ENCODE measurements at regions not wholly inside any gene's neighbourhood (a gene's known extent, or its start where the extent isn't known, plus 50 kb on each side); places are given as distances from the start of the nearest gene placed in this dataset.
"Not testable (repeated sequence)": the region's sequence is repeated elsewhere in the genome, so short reads cannot be mapped to it uniquely, and the experiment has no call there.

DNA sequence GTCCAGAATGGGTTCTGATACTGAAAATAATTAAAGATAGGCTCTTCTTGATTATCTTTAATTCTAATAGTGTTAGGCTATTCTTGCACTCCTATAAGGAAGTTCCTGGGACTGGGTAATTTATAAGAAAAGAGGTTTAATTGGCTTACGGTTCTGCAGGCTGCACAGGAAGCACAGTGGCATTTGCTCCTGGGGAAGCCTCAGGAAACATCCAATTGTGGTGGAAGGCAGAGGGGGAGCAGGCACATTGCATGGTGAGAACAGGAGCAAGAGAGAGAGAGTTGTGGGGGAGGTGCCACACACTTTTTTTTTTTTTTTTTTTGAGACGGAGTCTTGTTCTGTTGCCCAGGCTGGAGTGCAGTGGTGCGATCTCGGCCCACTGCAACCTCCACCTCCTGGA, 540.3 kb downstream of the RFPL4B start:
- DNase-seq: not testable (repeated sequence)

DNA sequence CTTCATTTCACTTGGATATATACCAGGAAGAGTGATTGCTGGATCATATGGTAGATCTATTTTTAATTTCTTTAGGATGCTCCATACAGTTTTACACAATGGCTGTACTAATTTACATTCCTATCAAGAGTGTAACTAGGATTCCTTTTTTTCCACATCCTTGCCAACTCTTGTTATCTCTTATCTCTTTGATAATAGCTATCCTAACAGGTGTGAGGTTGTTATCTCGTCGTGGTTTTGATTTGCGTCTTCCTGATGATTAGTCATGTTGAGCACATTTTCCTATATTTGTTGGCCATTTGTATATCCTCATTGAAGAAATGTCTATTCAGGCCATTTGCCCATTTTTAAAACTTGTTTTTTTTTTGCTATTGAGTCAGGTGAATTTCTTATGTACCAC, 552.4 kb downstream of the RFPL4B start:
- DNase-seq: no peak

DNA sequence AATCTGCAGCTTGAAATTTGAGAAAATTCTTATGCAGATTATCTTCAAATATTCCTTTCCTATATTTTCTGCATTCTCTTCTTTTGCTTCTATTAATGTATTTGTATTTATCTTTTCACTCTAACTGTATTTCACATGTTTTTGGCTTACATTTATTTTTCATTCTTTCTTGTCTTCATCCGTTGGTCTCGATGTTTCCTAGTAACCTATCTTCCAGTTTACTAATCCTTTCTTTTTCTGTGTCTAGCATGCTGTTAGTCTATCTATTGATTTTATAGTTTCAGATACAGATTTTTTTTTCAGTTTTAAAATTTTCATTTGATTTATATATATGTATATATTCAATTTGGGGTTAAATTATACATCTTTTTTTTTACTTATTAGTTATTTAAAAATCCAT, 556.2 kb downstream of the RFPL4B start:
- DNase-seq: no peak

DNA sequence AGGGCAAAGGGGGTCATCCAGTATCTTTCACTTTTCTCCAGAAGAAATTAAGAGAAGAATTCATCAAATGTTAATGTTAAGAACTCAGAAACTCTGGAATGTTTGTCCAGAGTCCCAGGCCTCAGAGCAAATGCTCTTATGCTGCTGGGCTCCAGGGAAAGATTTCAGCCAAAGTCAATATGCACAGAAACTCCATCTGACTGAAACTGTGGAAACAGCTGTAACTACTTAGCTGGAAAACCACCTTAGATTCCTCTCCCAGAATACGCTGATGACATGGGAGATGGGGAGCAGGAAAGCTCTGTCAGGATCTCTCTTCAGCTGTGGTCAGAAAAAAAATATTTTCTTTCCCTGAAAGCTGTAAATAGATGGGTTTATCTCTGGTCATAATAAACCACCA, 559.6 kb downstream of the RFPL4B start:
- no peak for DNase-seq

DNA sequence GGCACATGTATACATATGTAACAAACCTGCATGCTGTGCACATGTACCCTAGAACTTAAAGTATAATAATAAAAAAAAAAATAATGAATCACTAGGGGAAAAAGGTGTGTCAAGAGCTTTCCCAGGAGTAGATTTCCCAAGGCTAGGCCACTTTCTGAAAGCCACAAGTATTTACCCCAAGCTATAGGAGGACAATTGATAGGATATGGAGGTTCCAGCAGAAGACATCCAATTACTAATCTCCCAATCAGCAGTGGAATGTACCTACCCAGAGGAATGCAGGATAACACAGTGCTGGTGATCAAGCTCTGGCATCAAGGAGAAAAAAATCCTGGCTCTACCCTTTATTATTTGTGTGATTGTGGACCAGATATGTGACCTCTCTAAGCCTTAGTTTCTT, 562.7 kb downstream of the RFPL4B start:
- no peak for DNase-seq

DNA sequence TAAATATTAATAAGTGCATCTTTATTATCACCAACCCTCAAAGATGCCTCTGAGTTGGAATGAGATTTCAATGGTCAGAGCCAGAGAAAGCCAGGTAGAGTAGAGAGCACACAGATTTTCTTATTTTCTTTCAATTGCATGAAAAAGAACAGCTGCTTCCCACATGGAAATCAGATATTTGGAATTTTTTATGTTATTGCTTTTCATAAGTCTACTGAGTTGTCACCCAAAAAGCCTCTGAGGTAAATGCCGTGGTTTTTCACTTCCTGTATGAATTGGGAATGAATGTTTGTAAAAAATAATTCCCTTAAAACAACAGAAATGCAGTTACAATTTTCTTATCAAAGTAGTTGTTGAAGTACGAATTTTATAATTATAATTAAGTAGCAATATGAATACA, 563.1 kb downstream of the RFPL4B start:
- DNase-seq: no peak

DNA sequence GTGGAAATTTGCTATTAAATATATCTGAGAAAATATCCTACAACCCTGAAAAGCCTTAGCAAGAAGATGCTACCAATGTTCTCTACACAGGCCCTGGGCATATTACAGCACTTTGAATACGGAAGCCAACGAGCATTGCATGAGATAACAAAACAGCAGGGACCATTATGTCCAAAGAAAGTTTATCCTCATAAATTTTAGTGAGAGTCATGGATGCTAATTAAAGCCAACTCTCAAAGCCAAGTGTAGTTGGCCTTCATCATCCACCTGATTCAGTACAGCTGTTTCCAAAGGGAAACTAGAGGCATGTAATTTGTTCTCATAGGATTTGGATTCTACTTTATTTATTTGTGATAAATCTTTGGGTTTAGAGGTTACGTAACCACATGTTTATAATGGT, 564.8 kb downstream of the RFPL4B start:
- DNase-seq: no peak

DNA sequence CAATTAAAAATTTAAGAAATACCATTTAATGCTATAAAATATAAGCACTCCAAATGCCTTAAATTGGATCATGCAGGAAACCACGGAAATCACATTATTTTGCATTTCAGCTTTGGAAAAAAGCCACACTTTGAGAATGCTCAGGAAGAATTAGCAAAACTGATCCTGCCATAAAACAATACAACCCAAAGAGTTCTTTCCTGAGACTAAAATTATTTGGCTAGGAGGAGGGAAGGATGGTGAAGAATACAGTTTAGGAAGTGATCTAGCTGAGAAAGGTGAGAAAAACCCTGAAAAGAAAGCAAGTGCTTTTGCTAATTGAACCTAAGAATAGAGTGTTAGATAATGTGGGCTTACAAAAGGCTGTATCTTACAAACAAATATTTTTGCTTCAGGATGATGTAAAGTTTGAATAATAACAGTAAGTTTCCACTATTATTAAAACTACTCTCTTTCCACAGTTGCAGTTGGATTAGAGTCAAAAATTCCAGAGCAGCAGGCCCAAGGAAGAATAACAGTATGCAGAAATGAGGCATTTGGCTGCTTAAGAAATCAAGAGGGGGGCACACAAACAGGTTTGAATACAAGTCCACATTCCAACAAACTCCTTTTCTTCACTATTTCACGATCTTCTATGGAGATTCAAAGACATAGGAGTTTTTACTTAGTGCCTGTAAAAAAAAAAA, 565.4 kb downstream of the RFPL4B start:
- DNase-seq: no peak

DNA sequence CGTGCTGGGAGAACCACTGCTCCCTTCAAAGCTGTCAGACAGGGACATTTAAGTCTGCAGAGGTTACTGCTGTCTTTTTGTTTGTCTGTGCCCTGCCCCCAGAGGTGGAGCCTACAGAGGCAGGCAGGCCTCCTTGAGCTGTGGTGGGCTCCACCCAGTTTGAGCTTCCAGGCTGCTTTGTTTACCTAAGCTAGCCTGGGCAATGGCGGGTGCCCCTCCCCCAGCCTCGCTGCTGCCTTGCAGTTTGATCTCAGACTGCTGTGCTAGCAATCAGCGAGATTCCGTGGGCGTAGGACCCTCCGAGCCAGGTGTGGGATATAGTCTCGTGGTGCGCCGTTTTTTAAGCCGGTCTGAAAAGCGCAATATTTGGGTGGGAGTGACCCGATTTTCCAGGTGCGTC, 572.6 kb downstream of the RFPL4B start:
- not testable (repeated sequence) for DNase-seq

DNA sequence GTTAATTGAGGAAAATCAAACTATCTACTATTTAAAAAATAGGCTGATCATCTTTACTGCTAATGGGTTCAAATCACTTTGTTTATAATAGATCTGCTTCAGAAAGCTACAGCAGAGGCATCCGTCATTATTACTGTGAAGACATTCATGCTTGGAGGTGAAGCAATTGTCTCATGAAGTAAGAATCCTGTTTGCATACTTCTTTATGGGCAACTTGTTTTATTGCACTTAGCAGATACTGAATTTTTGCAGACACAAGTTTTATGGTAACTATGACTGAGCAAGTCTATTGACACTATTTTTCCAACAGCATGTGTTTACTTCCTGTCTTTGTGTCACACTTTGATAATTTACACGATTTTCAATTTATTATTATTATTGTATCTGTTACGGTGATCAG, 573.9 kb downstream of the RFPL4B start:
- no peak for DNase-seq

DNA sequence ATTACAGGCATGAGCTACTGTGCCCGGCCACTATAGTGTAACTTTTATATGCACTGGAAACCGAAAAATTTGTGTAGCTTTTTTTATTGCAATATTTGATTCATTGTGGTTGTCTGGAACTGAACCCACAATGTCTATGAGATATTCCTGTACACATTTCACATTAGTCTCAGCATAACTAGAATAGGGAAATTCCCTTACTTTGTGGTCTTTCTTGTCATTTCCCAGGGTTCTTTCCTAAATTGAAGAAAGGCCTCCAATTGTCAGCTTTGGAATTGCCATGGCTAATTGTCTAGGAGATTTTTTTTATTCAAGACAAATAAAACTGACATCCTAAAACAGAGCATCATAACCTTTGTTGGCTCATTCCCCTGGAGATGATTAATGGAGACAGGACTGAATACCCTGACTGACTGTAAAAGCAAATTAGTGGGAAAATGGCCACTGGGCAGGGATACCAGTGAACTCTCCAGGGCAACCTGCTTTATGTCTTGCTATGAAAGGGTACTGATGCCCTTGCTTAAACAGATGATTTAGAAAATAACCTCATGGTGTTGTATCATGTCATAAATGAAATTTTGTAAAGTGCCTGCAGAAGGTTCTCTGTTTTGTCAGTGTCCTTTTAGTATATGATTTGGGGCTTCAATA, 576.9 kb downstream of the RFPL4B start:
- DNase-seq: no peak

DNA sequence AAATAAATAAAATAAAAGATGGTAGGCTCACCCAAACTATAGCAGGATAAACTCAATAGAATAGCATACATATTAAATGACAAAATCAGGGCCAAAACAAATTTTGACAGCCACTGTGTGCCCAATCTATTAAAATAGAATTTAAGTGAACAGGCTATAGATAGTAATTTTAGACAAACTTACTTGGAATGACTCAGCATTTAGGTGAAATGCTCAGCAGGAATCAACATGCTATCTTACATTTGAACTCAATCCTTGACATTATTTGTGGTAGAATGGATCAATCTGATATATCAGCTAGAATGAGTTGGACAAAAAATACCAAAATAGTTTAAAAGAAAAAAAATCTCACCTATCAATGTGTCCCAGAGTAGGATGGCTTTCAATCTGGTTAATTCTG, 578.6 kb downstream of the RFPL4B start:
- DNase-seq: no peak

DNA sequence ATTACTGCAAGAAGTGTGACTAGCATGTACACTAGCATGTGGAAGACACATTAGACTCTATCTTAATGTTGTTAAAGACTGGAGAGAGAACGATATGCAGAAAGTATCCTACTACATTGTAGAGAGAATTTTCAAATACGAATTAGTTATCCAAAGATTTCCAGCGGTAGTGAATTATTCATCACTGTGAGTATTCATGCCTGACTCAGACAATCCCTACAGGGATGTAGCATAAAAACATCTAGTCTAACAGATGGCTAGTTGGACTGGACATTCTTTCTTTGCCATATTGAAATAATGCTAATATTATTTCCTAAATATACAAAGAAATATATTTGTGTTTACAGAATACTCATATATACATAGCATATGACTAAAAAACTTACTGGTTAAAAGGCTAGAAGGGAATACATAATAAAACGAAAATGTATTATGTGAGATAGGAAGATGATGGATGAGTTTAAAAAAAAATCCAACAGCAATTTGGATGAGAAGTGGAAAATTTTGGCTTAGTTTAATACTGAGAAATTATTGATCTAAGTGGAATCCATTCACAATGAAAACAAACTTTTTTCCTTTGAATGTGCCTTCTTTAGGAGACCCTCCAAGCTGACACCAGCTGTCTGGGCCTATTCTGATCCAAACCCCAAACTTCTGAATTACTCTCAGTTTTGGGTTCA, 580.7 kb downstream of the RFPL4B start:
- DNase-seq: peak; percentile 53

DNA sequence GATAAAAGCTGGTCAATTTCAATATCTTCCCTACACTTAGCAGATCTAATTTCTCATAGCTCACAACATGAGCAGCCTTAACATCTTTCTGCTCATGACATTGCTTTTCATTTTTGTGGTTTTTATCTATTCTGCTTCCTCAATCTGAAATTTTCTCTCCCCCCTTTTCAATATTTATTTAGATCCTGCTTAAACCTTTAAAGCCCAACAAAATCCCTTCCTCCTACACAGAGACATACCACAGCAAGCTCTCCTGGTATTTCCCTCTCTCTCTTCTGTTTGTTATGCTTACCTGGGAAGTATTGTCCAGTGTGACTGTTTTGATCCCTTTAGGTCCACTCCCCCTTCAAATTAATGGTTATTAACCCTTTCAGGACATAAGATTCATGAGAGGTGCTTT, 582.5 kb downstream of the RFPL4B start:
- DNase-seq: no peak

DNA sequence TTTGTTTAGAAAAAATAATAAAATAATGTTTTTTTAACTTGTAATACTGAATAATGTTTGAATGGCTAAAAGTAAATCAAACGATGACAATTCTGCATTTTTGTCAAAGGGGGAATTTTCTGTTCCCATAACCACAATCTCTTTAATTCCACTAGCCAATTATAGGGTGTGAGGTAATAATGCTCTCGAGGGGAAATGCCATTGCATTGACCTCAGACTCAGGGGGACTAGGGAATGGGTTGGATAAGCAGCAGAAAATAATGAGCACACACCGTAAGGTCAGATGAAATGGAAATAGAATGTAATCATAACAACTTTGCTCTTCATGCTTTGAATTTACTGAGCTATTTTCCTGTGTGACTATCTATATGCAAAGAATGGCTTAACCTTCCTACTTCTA, 584.7 kb downstream of the RFPL4B start:
- no peak for DNase-seq

DNA sequence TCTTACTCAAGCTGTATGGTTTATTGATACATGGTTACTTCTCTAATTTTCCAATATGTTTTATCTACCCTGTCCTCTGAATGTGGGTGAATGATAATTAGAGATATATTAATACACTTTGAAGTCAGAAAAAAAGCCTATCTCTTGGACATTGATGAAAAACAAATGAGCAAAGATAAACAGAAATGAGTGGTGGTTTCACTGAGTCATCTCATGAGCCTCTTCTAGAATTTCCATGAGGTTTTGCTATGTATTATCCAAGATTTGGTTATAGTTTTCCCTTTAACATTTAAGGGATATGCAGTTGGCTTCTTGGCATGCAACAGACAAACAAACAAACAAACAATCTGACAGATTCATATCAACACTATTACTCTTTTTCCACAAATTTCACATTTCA, 586.8 kb downstream of the RFPL4B start:
- no peak for DNase-seq

DNA sequence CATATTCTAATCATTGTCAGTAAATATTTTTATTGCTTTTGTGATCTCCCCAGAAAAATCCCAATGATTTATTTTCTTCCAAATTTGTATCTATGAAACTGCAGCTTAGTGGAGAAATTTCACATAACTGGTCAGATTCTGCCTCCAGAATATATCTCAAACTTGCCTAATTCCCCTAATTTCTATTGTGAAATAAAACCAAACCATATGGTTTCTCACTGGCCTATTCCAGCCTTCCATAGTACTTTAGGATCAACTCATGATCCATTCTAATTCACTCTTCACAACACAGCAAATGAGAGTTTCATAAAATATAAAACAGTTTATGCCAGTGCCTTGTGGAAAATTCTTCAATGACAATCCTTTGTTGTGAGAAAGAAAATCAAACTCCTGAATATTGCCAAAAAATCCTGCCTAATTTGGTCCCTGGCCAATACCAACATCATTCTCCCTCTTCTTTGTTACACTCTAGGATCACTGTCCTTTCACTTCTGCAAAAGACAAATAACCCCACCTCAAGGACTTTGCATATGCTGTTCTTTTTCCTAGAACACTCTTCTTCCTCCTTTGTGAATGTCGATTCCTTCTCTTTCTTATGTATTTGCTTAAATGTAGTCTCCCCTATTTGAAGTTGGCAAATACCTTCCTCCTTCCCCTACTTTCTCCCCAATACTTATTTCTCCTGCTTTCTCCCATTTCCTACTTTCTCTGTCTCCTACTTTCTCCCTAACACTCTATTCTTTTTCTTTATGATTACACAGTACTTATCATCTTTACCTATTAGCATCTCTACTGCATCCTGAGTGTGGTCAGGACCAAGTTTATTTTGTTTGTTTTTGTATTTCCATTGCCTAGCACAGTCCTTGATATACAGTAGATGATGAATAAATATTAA, 587.5 kb downstream of the RFPL4B start:
- no peak for DNase-seq

DNA sequence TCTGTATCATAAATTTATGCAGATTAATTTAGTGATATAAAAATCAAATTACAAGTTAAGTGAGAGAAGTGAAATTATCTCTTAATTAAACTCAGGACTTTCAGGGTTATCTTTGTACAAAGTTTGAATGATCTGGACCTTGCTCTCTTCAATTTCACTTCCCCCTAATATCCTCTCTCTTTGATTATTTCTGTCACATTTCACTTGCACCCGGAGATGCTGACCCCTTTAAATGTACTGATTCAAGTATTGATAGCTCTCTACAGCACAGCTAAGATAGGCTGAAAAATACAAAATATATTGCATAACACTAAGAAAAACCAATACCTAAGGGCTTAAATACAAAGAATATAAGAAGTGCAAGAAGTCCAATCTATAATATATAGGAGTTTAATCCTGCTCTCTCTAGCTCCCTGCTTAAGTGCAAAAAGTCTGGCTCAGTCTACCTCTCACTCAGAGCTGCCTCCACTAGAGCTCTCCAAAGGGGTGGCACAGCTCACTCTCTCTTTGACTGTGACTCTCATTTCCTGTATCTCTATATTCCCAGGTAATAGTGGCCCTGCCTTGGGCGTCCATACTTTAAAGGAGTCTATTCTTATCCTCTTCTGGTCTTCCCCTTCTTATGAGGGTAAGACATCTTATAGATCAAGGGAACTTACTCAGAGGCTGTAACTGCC, 588.4 kb downstream of the RFPL4B start:
- no peak for DNase-seq

DNA sequence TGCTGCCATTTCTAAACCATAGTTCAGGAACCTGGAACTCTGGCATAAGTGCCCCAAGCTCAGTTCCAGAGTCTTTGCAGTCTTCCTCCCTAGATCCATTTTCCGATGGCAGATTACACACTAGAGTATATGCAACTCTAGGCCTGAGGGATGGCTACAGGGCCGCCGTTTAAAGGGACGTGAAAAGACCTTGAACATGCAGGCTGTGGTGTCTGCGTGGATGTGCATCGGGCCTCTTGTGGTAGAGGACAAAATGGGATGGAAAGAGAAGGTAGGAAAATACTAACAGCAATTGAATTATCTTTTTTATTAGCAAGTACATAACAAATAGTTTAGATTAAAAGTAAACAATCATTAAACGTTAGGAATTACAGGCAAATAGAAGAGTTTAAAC, 588.9 kb downstream of the RFPL4B start:
- DNase-seq: no peak

DNA sequence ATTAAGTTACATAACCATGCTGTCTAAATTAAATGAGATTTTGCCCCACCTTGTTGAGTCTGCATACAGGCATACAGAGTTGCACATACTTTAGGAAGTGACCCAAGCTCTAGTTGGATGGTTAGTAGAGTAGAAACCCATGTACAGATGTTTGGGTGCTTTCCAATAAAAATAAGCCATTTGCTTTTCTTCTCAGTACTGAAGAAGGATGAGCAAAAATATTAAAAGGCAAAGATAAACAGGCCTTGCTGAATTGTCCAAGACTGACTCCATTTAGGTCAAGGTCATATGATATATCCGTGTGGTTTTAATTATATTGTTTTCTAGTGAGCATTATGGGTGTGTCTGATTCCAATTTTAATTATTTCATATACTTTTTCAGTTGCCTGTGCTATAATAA, 589.4 kb downstream of the RFPL4B start:
- no peak for DNase-seq

DNA sequence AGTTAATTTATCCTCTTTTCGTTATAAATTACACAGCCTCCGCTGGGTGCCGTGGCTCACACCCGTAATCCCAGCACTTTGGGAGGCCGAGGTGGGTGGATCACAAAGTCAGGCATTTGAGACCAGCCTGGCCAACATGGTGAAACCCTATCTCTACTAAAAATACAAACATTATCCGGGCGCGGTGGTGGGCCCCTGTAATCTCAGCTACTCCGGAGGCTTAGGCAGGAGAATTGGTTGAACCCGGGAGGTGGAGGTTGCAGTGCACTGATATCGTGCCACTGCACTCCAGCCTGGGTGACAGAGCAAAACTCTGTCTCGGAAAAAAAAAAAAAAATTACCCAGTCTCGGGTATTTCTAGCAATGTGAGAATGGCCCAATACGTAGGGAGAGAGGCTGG, 590.6 kb downstream of the RFPL4B start:
- not testable (repeated sequence) for DNase-seq

DNA sequence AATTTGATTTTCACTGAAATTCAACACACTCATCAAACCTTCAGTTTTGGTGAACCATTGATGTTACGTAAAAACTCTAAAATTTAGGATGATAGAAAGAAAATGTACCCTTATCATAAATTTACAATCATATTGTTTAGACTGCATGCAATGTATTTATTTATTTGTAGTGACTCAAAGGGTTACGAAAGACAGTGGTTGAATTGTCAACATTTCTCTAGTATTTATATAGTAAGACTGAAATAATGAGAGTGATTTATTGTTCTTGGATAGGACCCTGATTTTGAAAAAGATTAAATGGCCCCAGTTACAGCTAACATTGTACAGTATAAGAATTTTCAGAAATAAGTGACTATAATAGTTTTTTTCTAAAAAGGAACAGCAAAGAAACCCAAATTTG, 591.5 kb downstream of the RFPL4B start:
- DNase-seq: no peak

DNA sequence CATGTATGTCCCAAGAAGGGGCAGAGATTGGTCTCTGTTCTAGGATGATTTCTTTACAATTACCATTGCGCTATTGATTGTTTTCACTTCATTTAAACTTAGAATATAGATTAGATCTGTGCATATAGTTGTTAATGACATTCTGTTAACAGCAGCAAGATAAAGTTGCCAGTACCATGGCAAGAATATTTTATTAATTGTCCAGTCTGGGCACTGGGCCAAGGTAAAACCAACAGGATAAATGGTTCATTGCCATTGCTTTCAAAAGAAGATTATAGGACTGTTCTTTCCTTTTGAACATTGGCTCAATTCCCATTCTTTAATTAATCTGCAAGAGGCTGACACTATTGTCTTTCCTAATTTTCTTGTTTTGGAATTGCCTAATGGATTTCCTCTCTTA, 592.4 kb downstream of the RFPL4B start:
- DNase-seq: peak; percentile 52

All from NCI-H446 treated with DMSO at 0.1 percent for 48 hours (cell line).